ENCODE measurements at regions not wholly inside any gene's neighbourhood (a gene's known extent, or its start where the extent isn't known, plus 50 kb on each side); places are given as distances from the start of the nearest gene placed in this dataset.
"Not testable (repeated sequence)": the region's sequence is repeated elsewhere in the genome, so short reads cannot be mapped to it uniquely, and the experiment has no call there.

DNA sequence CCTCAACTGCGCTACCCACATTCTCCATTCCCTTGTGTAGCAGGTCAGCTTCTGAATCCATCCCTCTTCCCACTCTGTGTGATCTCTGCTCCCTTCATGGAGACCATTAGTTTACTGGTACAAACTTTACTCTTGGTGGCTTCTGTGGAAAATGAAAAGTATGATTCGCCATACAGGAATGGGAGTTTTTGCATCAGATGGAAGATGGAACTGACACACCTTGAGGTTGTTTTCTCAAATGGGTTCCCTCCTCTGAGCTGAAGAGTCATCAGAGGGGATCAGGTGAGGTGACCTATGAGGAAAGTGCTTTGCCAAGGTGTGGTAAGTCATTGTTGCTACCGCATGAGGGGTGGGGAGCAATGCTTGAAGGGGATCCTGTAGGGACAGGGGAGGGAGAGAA, 266.8 kb downstream of the INHBA start:
- Mint-ChIP-seq H3K4me3 (no peak overlapping the region), H3K27me3 (peaks cover 9% of the 10 kb centered on the region in 2 donors), H3K9me3 (peaks cover 4 to 8% of the 10 kb centered on the region in 2 donors), H3K36me3 (no peaks in the 10 kb centered on the region), H3K4me1 (peaks cover 0 to 5% of the 10 kb centered on the region in 2 donors), H3K27ac (peak overlapping the region; percentile 33)
- ATAC-seq (replicated peaks) = no peak
- no peak for DNase-seq

DNA sequence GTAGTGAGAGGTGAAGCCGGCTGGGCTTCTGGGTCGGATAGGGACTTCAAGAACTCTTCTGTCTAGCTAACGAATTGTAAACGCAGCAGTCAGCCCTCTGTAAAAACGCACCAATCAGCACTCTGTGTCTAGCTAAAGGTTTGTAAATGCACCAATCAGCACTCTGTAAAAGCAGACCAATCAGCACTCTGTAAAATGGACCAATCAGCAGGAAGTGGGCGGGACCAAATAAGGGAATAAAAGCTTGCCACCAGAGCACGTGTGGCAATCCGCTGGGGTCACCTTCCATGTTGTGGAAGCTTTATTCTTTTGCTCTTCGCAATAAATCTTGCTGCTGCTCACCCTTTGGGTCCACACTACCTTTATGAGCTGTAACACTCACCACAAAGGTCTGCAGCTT, 267.9 kb downstream of the INHBA start:
- DNase-seq; ATAC-seq (replicated peaks); H3K36me3 Mint-ChIP-seq; H3K27ac Mint-ChIP-seq; H3K9me3 Mint-ChIP-seq; H3K4me3 Mint-ChIP-seq; H3K4me1 Mint-ChIP-seq; H3K27me3 Mint-ChIP-seq: not testable (repeated sequence)

DNA sequence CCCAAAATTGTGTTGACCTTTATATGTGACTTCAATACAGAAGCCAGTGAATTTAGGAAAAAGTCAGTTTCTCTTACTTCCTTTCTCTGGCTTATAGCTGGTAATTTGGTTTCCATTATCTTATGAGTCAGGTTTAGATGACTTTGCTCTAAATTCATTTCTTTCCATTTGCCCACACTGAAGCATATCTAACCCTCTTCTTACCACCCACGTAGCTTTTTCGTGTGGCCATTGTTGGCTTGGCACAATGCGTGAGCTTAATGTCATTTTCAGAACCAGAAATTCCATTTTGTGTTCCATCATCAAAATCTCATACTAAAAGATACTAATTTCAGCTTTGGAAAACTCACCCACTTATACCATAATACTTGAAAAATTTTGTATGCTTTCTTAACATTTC, 271.2 kb downstream of the INHBA start:
- H3K4me3 Mint-ChIP-seq = no peak overlapping the region
- no peak for ATAC-seq (replicated peaks)
- no peaks in the 10 kb centered on the region for H3K36me3 Mint-ChIP-seq
- no peak overlapping the region for H3K27ac Mint-ChIP-seq
- peaks cover 5 to 8% of the 10 kb centered on the region in 2 donors for H3K9me3 Mint-ChIP-seq
- peaks cover 9% of the 10 kb centered on the region in 2 donors for H3K27me3 Mint-ChIP-seq
- DNase-seq = no peak
- H3K4me1 Mint-ChIP-seq = peaks cover 0 to 7% of the 10 kb centered on the region in 2 donors

DNA sequence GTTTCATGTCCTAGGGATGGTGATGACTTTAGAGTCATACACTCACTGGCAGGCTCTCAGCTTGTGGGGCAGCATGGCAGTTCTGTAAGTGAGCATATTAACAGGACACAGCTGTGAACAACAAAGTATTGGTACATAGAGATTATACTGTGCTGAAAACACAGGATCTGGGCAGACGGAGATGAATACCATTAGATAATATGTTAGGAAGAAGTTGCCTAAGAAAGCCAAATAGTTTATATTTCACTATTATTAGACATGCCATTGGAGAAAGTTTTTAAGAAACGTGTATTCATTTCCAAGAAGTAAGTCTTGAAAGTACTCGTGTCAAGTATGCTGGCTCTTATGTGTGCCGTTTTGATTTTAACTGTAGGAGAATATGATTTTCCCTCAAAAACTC, 274.5 kb downstream of the INHBA start:
- H3K4me1 Mint-ChIP-seq = peaks cover 0 to 7% of the 10 kb centered on the region in 2 donors
- peaks cover 0 to 3% of the 10 kb centered on the region in 2 donors for H3K9me3 Mint-ChIP-seq
- ATAC-seq (replicated peaks) = no peak
- peaks cover 3 to 4% of the 10 kb centered on the region in 2 donors for H3K27me3 Mint-ChIP-seq
- DNase-seq = no peak
- H3K36me3 Mint-ChIP-seq = no peaks in the 10 kb centered on the region
- no peak overlapping the region for H3K4me3 Mint-ChIP-seq
- no peak overlapping the region for H3K27ac Mint-ChIP-seq

DNA sequence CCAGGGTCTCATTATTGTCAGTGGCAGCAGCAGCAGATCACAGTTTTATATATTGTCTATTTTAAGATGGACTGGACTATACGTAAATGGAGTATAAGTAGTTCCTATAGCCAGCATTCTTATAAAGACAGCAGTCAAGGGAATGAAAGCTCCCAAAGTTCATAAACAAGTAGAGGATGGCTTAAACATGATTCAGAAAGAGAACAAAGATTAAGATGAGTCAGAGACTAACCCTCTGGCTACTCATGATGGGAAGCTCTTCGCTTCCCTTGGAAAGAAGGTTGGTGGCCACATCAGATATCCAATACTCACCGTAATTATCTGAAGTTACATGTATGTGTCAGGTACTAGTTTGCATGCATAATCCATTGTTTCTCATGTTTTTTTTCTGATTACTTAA, 277.0 kb downstream of the INHBA start:
- ATAC-seq (replicated peaks) (no peak), DNase-seq (no peak)
- Mint-ChIP-seq H3K4me1 (peaks cover 0 to 2% of the 10 kb centered on the region in 2 donors), H3K9me3 (peaks cover 0 to 1% of the 10 kb centered on the region in 2 donors), H3K27ac (no peak overlapping the region), H3K36me3 (no peaks in the 10 kb centered on the region), H3K27me3 (peaks cover 0 to 4% of the 10 kb centered on the region in 2 donors), H3K4me3 (no peak overlapping the region)

DNA sequence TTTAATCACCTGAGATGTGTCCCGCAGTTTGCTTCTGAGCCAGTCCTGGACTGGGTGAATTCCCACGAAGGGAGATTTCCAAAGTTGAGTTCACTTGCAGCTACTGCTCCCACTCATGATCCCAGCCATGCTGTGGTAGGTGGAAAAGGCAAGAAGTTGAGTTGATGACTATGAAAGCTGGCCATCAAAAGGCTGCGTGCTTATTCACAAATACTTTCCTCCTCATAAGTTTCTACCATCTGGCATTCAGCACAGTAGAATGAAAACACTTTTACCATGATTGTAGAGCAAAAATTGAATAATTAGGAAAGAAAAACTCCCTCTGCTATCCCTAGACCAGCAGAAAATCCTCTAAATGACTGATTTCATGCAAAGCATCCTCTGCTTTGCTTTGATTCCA, 281.8 kb downstream of the INHBA start:
- DNase-seq = no peak
- no peaks in the 10 kb centered on the region for H3K9me3 Mint-ChIP-seq
- H3K36me3 Mint-ChIP-seq = no peaks in the 10 kb centered on the region
- H3K27ac Mint-ChIP-seq = no peak overlapping the region
- H3K4me3 Mint-ChIP-seq = no peak overlapping the region
- ATAC-seq (replicated peaks) = no peak
- no peaks in the 10 kb centered on the region for H3K4me1 Mint-ChIP-seq
- H3K27me3 Mint-ChIP-seq = peaks cover 0 to 4% of the 10 kb centered on the region in 2 donors

DNA sequence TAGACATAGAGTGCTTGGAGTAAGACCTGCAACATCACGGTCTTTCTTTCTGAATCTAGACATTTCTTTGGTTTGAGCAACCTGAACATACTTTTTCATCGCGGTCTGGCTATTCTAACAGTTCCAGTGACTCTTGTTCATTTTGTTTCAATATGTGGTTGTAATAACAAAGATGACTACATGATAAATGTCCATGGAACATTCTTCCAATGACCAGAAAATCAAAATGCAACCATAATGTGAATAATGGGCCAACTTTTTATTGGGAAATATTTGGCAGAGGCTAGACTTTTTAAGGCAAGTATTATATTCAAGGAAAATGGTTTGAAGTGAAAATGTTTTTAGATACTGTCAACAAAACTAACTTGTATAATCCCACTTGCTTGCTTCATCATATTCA, 282.5 kb downstream of the INHBA start:
- DNase-seq (no peak), ATAC-seq (replicated peaks) (no peak)
- Mint-ChIP-seq H3K9me3 (no peaks in the 10 kb centered on the region), H3K36me3 (no peaks in the 10 kb centered on the region), H3K27me3 (peaks cover 0 to 4% of the 10 kb centered on the region in 2 donors), H3K27ac (no peak overlapping the region), H3K4me3 (no peak overlapping the region), H3K4me1 (no peaks in the 10 kb centered on the region)

DNA sequence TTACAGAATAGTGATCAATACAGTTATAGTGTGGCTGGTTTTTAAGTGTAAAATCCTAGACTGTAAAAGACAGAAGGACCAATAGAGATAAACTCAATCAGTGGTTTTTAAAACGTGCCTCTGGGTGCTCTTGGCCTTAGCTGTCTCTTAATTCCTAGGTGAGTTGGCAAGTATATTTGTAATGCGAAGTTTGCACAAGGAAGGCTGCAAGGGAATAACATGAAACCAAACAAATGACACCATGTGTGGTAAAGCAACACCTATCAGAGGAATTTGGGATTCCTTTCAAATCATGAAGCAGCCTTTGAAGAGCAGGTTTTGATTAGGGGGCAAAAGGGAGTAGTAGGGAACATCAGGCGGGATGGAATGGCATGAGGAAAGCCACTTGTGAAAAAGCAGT, 284.6 kb downstream of the INHBA start:
- Mint-ChIP-seq H3K27me3 (peaks cover 0 to 4% of the 10 kb centered on the region in 2 donors), H3K4me1 (no peaks in the 10 kb centered on the region), H3K9me3 (peaks cover 3 to 5% of the 10 kb centered on the region in 2 donors), H3K4me3 (no peak overlapping the region), H3K36me3 (no peaks in the 10 kb centered on the region), H3K27ac (no peak overlapping the region)
- no peak for ATAC-seq (replicated peaks)
- no peak for DNase-seq

DNA sequence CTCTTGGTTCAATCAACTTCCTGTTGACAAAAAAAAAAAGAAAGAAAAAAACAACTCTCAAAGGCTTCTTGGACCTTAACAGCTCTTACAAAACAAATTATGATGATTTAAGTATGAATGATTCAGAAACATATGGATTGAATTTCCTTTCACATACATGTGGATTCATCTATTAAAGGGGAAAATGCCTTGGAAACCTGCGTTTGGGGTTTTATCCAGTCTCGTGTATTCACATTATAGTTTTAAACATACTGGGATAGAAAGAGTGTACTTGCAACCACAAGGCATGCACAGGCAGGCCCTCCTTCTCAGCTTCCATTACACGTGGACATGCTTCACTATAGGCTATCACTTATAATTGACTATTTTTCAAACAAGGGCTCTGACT, 286.7 kb downstream of the INHBA start:
- Mint-ChIP-seq H3K4me1 (no peaks in the 10 kb centered on the region), H3K27me3 (peaks cover 0 to 7% of the 10 kb centered on the region in 2 donors), H3K27ac (no peak overlapping the region), H3K4me3 (no peak overlapping the region), H3K9me3 (peaks cover 6 to 8% of the 10 kb centered on the region in 2 donors), H3K36me3 (no peaks in the 10 kb centered on the region)
- DNase-seq = no peak
- ATAC-seq (replicated peaks) = no peak

DNA sequence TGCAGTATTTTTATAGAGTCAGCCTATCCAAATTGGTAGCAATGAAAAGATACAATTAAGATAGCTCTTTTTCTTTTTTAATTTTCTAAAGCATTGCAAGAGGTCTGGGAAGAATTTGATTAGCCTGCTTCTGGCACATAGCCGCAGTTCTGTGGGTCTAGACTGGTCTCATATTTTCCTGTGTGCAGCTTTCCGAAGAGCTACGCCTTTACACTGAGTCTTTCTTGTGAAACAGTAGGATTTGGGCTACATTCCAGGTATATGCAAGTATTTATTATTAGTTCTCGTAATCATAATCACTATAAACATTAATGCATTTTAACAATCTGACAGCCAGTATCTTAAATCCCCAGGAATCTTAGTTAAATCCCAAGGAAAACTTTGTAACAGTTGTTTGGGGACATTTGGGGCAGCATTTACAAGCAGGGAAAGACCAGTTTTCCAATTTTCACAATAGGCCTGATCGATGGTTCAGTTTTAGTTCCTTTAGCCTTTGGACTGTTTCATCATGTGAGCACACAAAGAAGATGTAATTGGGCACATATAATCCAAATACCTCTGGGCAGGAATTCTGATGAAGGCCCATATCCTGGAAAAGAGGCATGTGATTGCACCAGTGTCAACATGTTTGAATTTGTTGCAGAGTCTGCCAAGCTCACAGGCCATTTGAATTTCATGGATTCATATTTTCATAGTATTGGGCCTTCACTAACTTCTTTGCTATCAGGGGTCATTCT, 287.3 kb downstream of the INHBA start:
- Mint-ChIP-seq H3K9me3 (peaks cover 6 to 8% of the 10 kb centered on the region in 2 donors), H3K36me3 (no peaks in the 10 kb centered on the region), H3K27me3 (peaks cover 0 to 7% of the 10 kb centered on the region in 2 donors), H3K4me3 (no peak overlapping the region), H3K4me1 (no peaks in the 10 kb centered on the region), H3K27ac (no peak overlapping the region)
- no peak for DNase-seq
- no peak for ATAC-seq (replicated peaks)

DNA sequence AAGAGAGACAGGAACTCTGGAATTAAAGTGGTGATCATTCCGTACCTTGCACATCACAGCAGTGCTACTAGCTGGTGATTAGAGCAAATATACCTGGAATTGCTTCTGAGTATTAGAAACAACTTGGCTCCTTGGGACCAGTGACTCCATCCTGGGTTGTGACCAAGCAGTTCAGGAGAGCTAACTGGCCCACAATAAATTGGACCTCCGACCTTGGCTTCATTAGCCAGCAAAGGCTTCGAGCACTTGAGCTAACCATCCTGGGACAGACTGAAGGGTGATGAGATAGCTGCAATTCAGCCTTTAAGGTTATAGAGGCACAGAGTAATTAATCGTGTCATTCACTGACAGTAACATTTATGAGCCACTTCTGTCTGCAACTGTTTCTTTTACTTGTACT, 287.8 kb downstream of the INHBA start:
- Mint-ChIP-seq H3K4me1 (no peaks in the 10 kb centered on the region), H3K27me3 (peaks cover 0 to 7% of the 10 kb centered on the region in 2 donors), H3K4me3 (no peak overlapping the region), H3K27ac (no peak overlapping the region), H3K9me3 (peaks cover 6 to 8% of the 10 kb centered on the region in 2 donors), H3K36me3 (no peaks in the 10 kb centered on the region)
- no peak for ATAC-seq (replicated peaks)
- no peak for DNase-seq

DNA sequence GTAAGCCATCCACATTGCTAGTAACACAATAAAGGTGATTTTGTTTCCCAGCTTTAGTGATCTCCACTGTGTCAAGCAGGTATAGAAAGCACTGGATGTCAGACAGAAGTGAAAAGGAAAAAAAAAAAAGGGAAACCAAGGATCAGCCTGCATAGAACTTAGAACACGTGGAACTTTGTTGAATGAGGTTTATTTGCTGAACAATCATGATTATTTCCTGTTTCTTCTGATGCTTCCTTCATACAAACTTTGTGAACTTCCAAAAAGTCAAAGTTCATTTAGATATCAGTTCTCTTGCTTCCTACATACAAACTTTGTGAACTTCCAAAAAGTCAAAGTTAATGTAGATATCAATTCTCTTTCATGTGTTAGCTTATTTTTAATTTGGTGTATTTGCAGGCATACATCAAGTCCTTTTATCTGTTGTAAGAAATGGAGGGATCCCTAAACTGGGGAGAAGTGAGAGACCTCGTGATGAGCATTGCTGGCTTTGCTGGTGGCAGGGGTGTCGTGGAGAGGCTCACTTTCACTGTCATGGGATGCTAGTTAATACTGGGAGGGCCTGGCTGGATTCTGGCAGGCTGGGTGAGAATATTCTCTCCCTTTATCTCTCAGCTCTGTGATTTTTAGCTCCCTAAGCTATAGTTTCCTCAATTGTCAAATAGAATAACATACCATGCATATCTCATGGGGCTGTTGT, 298.4 kb downstream of the INHBA start:
- Mint-ChIP-seq H3K27ac (no peak overlapping the region), H3K9me3 (peaks cover 0 to 3% of the 10 kb centered on the region in 2 donors), H3K4me1 (no peaks in the 10 kb centered on the region), H3K36me3 (no peaks in the 10 kb centered on the region), H3K27me3 (peaks cover 0 to 11% of the 10 kb centered on the region in 2 donors), H3K4me3 (no peak overlapping the region)
- ATAC-seq (replicated peaks) (no peak), DNase-seq (no peak)

DNA sequence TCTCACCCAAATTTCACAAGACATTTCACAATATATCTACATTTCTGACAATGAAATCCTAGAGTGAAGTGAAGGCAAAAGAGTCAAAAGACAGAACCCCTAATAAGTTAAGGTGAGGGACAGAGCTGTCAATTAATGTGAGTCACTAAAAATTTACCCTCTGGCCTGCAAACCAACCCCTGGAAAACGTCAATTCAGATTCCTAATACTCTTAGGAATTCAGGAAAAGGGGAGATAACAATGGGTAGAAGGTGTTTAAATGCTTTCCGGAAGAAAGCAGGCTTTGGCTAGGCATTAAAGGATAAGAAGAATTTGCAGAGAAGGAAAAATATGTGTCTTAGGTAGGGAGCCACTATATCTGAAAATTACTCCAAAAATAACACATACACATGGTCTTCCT, 299.6 kb downstream of the INHBA start:
- DNase-seq (no peak), ATAC-seq (replicated peaks) (no peak)
- no peak overlapping the region for H3K4me3 Mint-ChIP-seq
- no peaks in the 10 kb centered on the region for H3K36me3 Mint-ChIP-seq
- no peaks in the 10 kb centered on the region for H3K4me1 Mint-ChIP-seq
- H3K9me3 Mint-ChIP-seq = peaks cover 0 to 3% of the 10 kb centered on the region in 2 donors
- peaks cover 0 to 11% of the 10 kb centered on the region in 2 donors for H3K27me3 Mint-ChIP-seq
- no peak overlapping the region for H3K27ac Mint-ChIP-seq

DNA sequence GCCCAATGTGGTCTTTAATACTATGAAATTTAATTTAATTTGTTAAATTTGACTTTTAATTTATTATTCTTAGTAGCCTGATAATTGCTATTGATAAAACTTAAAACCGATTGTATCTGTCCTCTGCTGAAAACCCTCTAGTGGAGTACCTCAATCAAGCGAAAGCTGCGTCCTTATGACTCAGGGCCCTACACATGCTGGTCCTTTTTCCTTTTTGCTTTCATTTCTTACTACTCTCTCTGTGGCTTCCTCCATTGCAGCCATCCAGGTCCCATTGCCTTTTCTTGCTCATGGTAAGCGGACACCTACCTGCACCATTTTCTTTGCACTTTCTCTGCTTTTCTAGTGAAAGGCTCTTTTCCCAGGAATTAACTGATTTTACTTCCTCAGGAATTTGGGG, 301.1 kb downstream of the INHBA start:
- H3K36me3 Mint-ChIP-seq = no peaks in the 10 kb centered on the region
- peaks cover 0 to 6% of the 10 kb centered on the region in 2 donors for H3K9me3 Mint-ChIP-seq
- H3K27ac Mint-ChIP-seq = no peak overlapping the region
- H3K4me1 Mint-ChIP-seq = no peaks in the 10 kb centered on the region
- H3K27me3 Mint-ChIP-seq = peaks cover 0 to 16% of the 10 kb centered on the region in 2 donors
- ATAC-seq (replicated peaks) (no peak), DNase-seq (no peak)
- no peak overlapping the region for H3K4me3 Mint-ChIP-seq

DNA sequence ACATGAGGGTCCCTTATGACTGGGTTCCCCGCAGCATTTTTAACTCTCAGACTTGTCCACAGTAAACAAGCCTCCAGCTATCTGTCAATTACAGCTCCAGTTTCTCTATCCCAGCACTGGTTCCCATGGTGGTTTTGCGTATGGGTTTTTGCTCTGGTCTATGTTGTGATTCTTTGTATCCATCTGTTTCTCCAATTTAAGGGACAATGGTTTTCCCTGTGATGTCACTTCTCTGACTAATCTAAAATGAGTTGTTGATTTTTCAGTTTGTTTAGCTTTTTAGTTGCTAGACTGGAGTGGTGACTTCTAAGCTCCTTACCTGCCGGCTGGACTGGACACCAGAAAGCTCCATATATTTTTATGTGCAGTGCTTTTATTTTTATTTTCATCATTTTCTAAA, 303.7 kb downstream of the INHBA start:
- no peak overlapping the region for H3K4me3 Mint-ChIP-seq
- H3K27me3 Mint-ChIP-seq = peaks cover 0 to 16% of the 10 kb centered on the region in 2 donors
- no peaks in the 10 kb centered on the region for H3K4me1 Mint-ChIP-seq
- no peaks in the 10 kb centered on the region for H3K36me3 Mint-ChIP-seq
- peaks cover 0 to 10% of the 10 kb centered on the region in 2 donors for H3K9me3 Mint-ChIP-seq
- DNase-seq = no peak
- no peak for ATAC-seq (replicated peaks)
- H3K27ac Mint-ChIP-seq = no peak overlapping the region

Data from stimulated activated naive B cell treated with anti-CD40 and anti-IgM and Interleukin-4, amounts not matched to agents 10 μg/mL and 1 μg/mL and 100 μg/mL, for 72 hours (primary cell).